Aorta (tissue), 5 donors: ENCODE measurements at regions not wholly inside any gene's neighbourhood (a gene's known extent, or its start where the extent isn't known, plus 50 kb on each side); places are given as distances from the start of the nearest gene placed in this dataset.
"Not testable (repeated sequence)": the region's sequence is repeated elsewhere in the genome, so short reads cannot be mapped to it uniquely, and the experiment has no call there.

Experiments
- ATAC-seq: fragments of 200-7000 bp; cut with Tn5 transposase; one replicate; pipeline ENCODE4 v1.9.1; 2022; ENCODE audit warnings: moderate library complexity; ENCODE audit not compliant: low FRiP score
- DNase-seq, 2 donors: peaks; one replicate each; pipeline ENCODE4 v3.0.0-alpha.2; 2020
- H3K27ac ChIP-seq, 2 donors: one replicate each; pipeline ENCODE4 v1.5.1; 2013; ENCODE audit warnings: low read length in 2 of 2, mild to moderate bottlenecking in 2 of 2, moderate library complexity in 2 of 2, control low read depth in 1 of 2, inconsistent platforms in 1 of 2, low read depth in 1 of 2
- H3K27me3 ChIP-seq, 2 donors: one replicate each; pipeline ENCODE4 v1.6.1; 2013; ENCODE audit warnings: control low read depth in 1 of 2, low read length in 1 of 2, mild to moderate bottlenecking in 1 of 2, moderate library complexity in 1 of 2; ENCODE audit not compliant: insufficient read depth in 2 of 2, control insufficient read depth in 1 of 2
- H3K36me3 ChIP-seq, 2 donors: one replicate each; pipeline ENCODE4 v1.6.1; 2013; ENCODE audit warnings: control low read depth in 1 of 2, low read length in 1 of 2, mild to moderate bottlenecking in 1 of 2; ENCODE audit not compliant: insufficient read depth in 2 of 2, control insufficient read depth in 1 of 2
- H3K4me1 ChIP-seq, 2 donors: one replicate each; pipeline ENCODE4 v1.6.1; 2013; ENCODE audit warnings: low read length in 2 of 2, control low read depth in 1 of 2, mild to moderate bottlenecking in 1 of 2, moderate library complexity in 1 of 2; ENCODE audit not compliant: insufficient read depth in 2 of 2, control insufficient read depth in 1 of 2
- H3K4me3 ChIP-seq, 2 donors: one replicate each; pipeline ENCODE4 v1.5.1; 2013; ENCODE audit warnings: low read length in 2 of 2, control low read depth in 1 of 2, mild to moderate bottlenecking in 1 of 2
- H3K9me3 ChIP-seq: one replicate; pipeline ENCODE4 v1.6.1; 2013; ENCODE audit warnings: mild to moderate bottlenecking, low read length; ENCODE audit not compliant: control insufficient read depth
- whole genome bisulfite sequencing, 2 donors: extraction: QIAGEN DNeasy Blood & Tissue Kit; methylation state at CpG; one replicate each; pipeline ENCODE4 v1.1.7; 2013; 5-methylcytosine and 5-hydroxymethylcytosine counted together
- intact Hi-C, 2 donors: fragments of 100-400 bp; cut with DNase I; formaldehyde crosslinking; loops; one replicate each; pipeline versions ENCODE4 v1.14.2 to v1.15.0; 2022
- donor health status: healthy with polysubstance abuse.
- donor health status: Bipolar disorder and iron deficiency.
- donor health status: DM: no; HTN: no; CAD: no.
- donor health status: DM: no; HTN: no; CAD: no.
- donor health status: DM: yes; HTN: yes; CAD: no.

DNA sequence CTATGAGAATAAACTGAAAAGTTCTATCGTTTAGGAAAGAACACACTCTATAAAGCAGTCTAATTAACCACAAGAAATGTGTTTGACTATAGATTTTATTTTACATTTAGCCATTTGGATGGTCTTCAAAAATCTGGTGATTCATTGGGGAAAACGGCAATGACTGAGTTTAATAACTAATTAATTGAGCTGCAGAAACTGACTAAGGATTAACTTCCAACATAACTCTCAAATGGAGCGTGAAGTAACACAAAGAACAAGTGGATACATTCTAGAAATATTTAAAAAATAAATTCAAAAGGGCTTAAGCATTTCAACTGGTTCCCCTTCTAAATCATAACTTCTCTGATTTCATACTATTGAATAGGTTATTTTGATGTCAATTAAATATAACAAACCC is 1582.4 kb downstream of the PCDH18 start:
- intact Hi-C loops, result no loop called here
- WGBS, 2 donors, result 81 to 90% methylated on average over 3 of the region's 3 CpGs

DNA sequence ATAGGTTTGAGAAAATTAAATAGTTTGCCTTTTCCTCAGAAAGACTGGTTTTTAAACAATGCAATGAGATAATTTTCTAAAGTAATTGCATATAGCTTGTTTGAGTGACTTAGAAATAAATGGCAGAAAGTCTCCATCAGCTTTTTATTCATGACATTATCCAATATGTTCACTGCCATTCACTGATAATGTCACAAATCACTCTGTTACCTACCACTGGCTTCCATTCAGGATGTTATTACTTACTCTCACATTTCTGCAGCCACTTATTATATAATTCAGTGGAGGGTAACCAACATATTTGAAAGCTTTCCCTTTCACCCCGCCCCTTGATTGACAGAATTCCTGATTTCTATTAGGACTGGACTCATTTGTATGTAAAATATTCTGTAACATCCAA is 1583.5 kb downstream of the PCDH18 start:
- Histone ChIP-seq H3K27me3 (no peaks in the 10 kb centered on the region), H3K4me3 (no peak overlapping the region), H3K27ac (no peak overlapping the region), H3K4me1 (no peaks in the 10 kb centered on the region), H3K9me3 (peaks cover 1% of the 10 kb centered on the region), H3K36me3 (no peaks in the 10 kb centered on the region)
- ATAC-seq (no peak), DNase-seq (no peak)
- intact Hi-C loops, result no loop called here
- WGBS, 2 donors, result 72 to 83% methylated on average over 1 of the region's 1 CpG

More for the DNA sequence above, 1582.4 kb downstream of the PCDH18 start:
- Histone ChIP-seq H3K4me1 (no peaks in the 10 kb centered on the region), H3K9me3 (peaks cover 1% of the 10 kb centered on the region), H3K36me3 (no peaks in the 10 kb centered on the region), H3K4me3 (no peak overlapping the region), H3K27me3 (no peaks in the 10 kb centered on the region), H3K27ac (no peak overlapping the region)
- ATAC-seq, result no peak
- no peak for DNase-seq

DNA sequence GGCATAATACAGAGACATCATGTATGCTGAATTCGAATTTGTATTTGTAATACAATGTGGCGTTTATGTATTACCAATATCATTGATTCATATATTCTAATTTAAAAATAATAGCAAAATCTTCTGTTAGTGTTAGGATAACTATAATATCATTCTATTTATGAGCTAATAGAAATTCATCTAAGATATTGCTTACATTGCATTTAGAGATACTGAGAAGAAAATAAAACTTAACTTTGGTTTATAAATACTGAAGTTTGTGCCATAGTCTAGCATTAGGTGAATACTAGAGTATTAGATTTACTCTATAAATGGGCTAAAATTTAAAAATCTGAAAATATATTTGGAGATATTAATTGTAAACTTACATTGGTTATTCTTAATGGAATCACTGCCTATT is 1590.6 kb downstream of the PCDH18 start:
- H3K36me3 ChIP-seq, result no peaks in the 10 kb centered on the region
- 96 to 97% methylated on average over 2 of the region's 2 CpGs for WGBS, 2 donors

GRCh38 chr4:135934026-135934425 is 1598.3 kb downstream of the PCDH18 start:
- 58 to 75% methylated on average over 1 of the region's 1 CpG for WGBS, 2 donors
- H3K36me3 ChIP-seq, result no peaks in the 10 kb centered on the region
- H3K27ac ChIP-seq, result no peak overlapping the region
- no peaks in the 10 kb centered on the region for H3K4me1 ChIP-seq
- ATAC-seq (no peak), DNase-seq (no peak)
- H3K27me3 ChIP-seq, result no peaks in the 10 kb centered on the region
- no peaks in the 10 kb centered on the region for H3K9me3 ChIP-seq
- intact Hi-C loops, result no loop called here
- no peak overlapping the region for H3K4me3 ChIP-seq

More for the DNA sequence above, 1590.6 kb downstream of the PCDH18 start:
- no peaks in the 10 kb centered on the region for H3K9me3 ChIP-seq
- ATAC-seq (no peak), DNase-seq (no peak)
- intact Hi-C loops, result no loop called here
- no peak overlapping the region for H3K27ac ChIP-seq
- H3K27me3 ChIP-seq, result no peaks in the 10 kb centered on the region
- no peaks in the 10 kb centered on the region for H3K4me1 ChIP-seq
- no peak overlapping the region for H3K4me3 ChIP-seq

- Histone ChIP-seq H3K27ac (no peak overlapping the region), H3K4me3 (no peak overlapping the region), H3K36me3 (no peaks in the 10 kb centered on the region), H3K4me1 (no peaks in the 10 kb centered on the region), H3K9me3 (no peaks in the 10 kb centered on the region), H3K27me3 (no peaks in the 10 kb centered on the region)
- intact Hi-C loops, result no loop called here
- DNase-seq (no peak), ATAC-seq (no peak)
Measured at GRCh38 chr4:135927651-135928050, 1604.6 kb downstream of the PCDH18 start.

DNA sequence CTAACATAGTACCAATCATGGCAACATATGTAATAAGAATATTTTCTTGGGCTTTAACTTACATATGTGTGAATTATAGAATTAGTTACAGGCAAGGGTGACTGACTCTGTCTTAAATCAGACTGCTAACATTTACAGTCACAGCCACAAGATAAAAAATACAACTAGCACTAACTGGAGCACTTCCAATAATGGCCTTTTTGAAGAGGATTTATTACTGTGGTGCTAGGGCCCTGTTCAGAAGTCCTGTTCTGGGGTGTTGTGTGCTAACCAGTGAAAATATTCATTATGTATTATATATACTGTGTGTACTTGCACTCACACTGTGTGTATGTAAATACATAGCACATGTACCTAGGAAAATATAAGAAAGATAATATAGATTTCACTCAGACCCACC is 1611.2 kb downstream of the PCDH18 start:
- H3K27ac ChIP-seq, result no peak overlapping the region
- no peaks in the 10 kb centered on the region for H3K9me3 ChIP-seq
- H3K4me3 ChIP-seq, result no peak overlapping the region
- H3K4me1 ChIP-seq, result no peaks in the 10 kb centered on the region
- no peaks in the 10 kb centered on the region for H3K36me3 ChIP-seq
- intact Hi-C loops, result no loop called here
- no peak for ATAC-seq
- H3K27me3 ChIP-seq, result no peaks in the 10 kb centered on the region
- no peak for DNase-seq

DNA sequence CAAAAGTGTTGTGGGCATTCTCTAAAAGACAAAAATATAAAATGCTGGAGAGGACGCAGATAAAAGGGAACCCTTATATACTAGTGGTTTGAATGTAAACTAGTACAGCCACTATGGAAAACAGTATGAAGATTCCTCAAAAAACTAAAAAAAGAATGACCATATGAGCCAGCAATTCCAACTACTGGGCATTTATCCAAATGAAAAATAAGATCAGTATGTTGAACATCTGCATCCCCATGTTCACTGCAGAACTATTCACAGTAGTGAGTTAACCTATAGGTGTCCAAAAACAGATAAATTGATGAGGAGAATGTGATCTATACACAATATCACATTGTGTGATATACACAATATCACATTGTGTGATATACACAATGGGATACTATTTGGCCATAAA is 1615.3 kb downstream of the PCDH18 start:
- no peaks in the 10 kb centered on the region for H3K36me3 ChIP-seq
- intact Hi-C loops, result no loop called here
- no peaks in the 10 kb centered on the region for H3K27me3 ChIP-seq
- H3K4me1 ChIP-seq, result no peaks in the 10 kb centered on the region
- DNase-seq (no peak), ATAC-seq (no peak)
- H3K4me3 ChIP-seq, result no peak overlapping the region
- no peak overlapping the region for H3K27ac ChIP-seq
- WGBS, 2 donors, result 78 to 80% methylated on average over 1 of the region's 1 CpG
- H3K9me3 ChIP-seq, result no peaks in the 10 kb centered on the region

GRCh38 chr4:135900956-135901355 is 1631.3 kb downstream of the PCDH18 start:
- DNase-seq (no peak), ATAC-seq (no peak)
- intact Hi-C loops, result no loop called here
- H3K36me3 ChIP-seq, result no peaks in the 10 kb centered on the region
- no peak overlapping the region for H3K4me3 ChIP-seq
- no peaks in the 10 kb centered on the region for H3K27me3 ChIP-seq
- H3K4me1 ChIP-seq, result no peaks in the 10 kb centered on the region
- H3K9me3 ChIP-seq, result no peaks in the 10 kb centered on the region
- no peak overlapping the region for H3K27ac ChIP-seq

DNA sequence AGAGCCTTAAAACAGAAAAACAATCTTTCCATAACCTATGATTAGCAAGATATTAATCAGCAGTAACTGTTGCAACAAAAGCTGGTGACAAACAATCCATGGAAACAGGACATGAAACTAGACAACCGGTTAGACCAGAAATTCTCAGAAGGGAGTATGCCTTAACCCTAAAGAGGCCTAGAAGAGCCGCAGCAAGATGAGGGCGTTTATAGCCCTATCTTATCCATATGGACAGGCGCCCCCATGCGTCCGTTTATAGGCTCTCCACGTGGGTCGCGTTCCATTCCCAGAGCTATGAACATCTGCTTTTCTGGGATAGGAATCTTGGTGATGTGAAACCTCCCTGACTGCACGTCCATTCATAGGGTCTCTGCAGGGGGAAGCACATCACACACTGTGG is 1662.7 kb upstream of the PABPC4L start:
- intact Hi-C loops, H3K4me1 ChIP-seq, ATAC-seq, H3K27ac ChIP-seq, H3K36me3 ChIP-seq, H3K4me3 ChIP-seq, H3K9me3 ChIP-seq, H3K27me3 ChIP-seq, DNase-seq: not testable (repeated sequence)
- 28 to 30% methylated on average over 10 of the region's 10 CpGs for WGBS, 2 donors
